ENCODE measurements at regions not wholly inside any gene's neighbourhood (a gene's known extent, or its start where the extent isn't known, plus 50 kb on each side); places are given as distances from the start of the nearest gene placed in this dataset.

- H3K4me3 ChIP-seq (ENCODE audit: low read depth, low read length) = no peak overlapping the region
- DNase-seq (ENCODE audit: low read depth) = no peak
- no peak for TF ChIP-seq CTCF (IDR thresholded peaks at IDR 0.05; ENCODE audit: low read depth, low read length, missing control alignments)
These were observed 470.5 kb downstream of the SOX6 start for GRCh38 chr11:15885854-15886253.

- H3K4me3 ChIP-seq (ENCODE audit: low read depth, low read length) = no peak overlapping the region
- no peak for TF ChIP-seq CTCF (IDR thresholded peaks at IDR 0.05; ENCODE audit: low read depth, low read length, missing control alignments)
- no peak for DNase-seq (ENCODE audit: low read depth)
These were observed 470.0 kb downstream of the SOX6 start for GRCh38 chr11:15886299-15886698.

- no peak for TF ChIP-seq CTCF (IDR thresholded peaks at IDR 0.05; ENCODE audit: low read depth, low read length, missing control alignments)
- H3K4me3 ChIP-seq (ENCODE audit: low read depth, low read length) = no peak overlapping the region
- DNase-seq (ENCODE audit: low read depth) = no peak
These were observed 469.5 kb downstream of the SOX6 start for GRCh38 chr11:15886866-15887265.

- no peak overlapping the region for H3K4me3 ChIP-seq (ENCODE audit: low read depth, low read length)
- DNase-seq (ENCODE audit: low read depth) = no peak
- TF ChIP-seq CTCF (IDR thresholded peaks at IDR 0.05; ENCODE audit: low read depth, low read length, missing control alignments) = no peak
These were observed 467.6 kb downstream of the SOX6 start for GRCh38 chr11:15888556-15889345.

- DNase-seq (ENCODE audit: low read depth) = no peak
- no peak overlapping the region for H3K4me3 ChIP-seq (ENCODE audit: low read depth, low read length)
- TF ChIP-seq CTCF (IDR thresholded peaks at IDR 0.05; ENCODE audit: low read depth, low read length, missing control alignments) = no peak
These were observed 466.8 kb downstream of the SOX6 start for GRCh38 chr11:15889363-15890030.

- TF ChIP-seq CTCF (IDR thresholded peaks at IDR 0.05; ENCODE audit: low read depth, low read length, missing control alignments) = no peak
- DNase-seq (ENCODE audit: low read depth) = no peak
- no peak overlapping the region for H3K4me3 ChIP-seq (ENCODE audit: low read depth, low read length)
These were observed 466.2 kb downstream of the SOX6 start for GRCh38 chr11:15890031-15890713.
